Aorta (tissue), 5 donors: ENCODE measurements at regions not wholly inside any gene's neighbourhood (a gene's known extent, or its start where the extent isn't known, plus 50 kb on each side); places are given as distances from the start of the nearest gene placed in this dataset.

Source experiments
- ATAC-seq: fragments of 200-7000 bp; cut with Tn5 transposase; one replicate; pipeline ENCODE4 v1.9.1; 2022; ENCODE audit warnings: moderate library complexity; ENCODE audit not compliant: low FRiP score
- DNase-seq, 2 donors: peaks; one replicate each; pipeline ENCODE4 v3.0.0-alpha.2; 2020
- H3K27ac ChIP-seq, 2 donors: one replicate each; pipeline ENCODE4 v1.5.1; 2013; ENCODE audit warnings: low read length in 2 of 2, mild to moderate bottlenecking in 2 of 2, moderate library complexity in 2 of 2, control low read depth in 1 of 2, inconsistent platforms in 1 of 2, low read depth in 1 of 2
- H3K27me3 ChIP-seq, 2 donors: one replicate each; pipeline ENCODE4 v1.6.1; 2013; ENCODE audit warnings: control low read depth in 1 of 2, low read length in 1 of 2, mild to moderate bottlenecking in 1 of 2, moderate library complexity in 1 of 2; ENCODE audit not compliant: insufficient read depth in 2 of 2, control insufficient read depth in 1 of 2
- H3K36me3 ChIP-seq, 2 donors: one replicate each; pipeline ENCODE4 v1.6.1; 2013; ENCODE audit warnings: control low read depth in 1 of 2, low read length in 1 of 2, mild to moderate bottlenecking in 1 of 2; ENCODE audit not compliant: insufficient read depth in 2 of 2, control insufficient read depth in 1 of 2
- H3K4me1 ChIP-seq, 2 donors: one replicate each; pipeline ENCODE4 v1.6.1; 2013; ENCODE audit warnings: low read length in 2 of 2, control low read depth in 1 of 2, mild to moderate bottlenecking in 1 of 2, moderate library complexity in 1 of 2; ENCODE audit not compliant: insufficient read depth in 2 of 2, control insufficient read depth in 1 of 2
- H3K4me3 ChIP-seq, 2 donors: one replicate each; pipeline ENCODE4 v1.5.1; 2013; ENCODE audit warnings: low read length in 2 of 2, control low read depth in 1 of 2, mild to moderate bottlenecking in 1 of 2
- H3K9me3 ChIP-seq: one replicate; pipeline ENCODE4 v1.6.1; 2013; ENCODE audit warnings: mild to moderate bottlenecking, low read length; ENCODE audit not compliant: control insufficient read depth
- WGBS, 2 donors: extraction: QIAGEN DNeasy Blood & Tissue Kit; methylation state at CpG; one replicate each; pipeline ENCODE4 v1.1.7; 2013; 5-methylcytosine and 5-hydroxymethylcytosine counted together
- intact Hi-C, 2 donors: fragments of 100-400 bp; cut with DNase I; formaldehyde crosslinking; loops; one replicate each; pipeline versions ENCODE4 v1.14.2 to v1.15.0; 2022
- donor health status: healthy with polysubstance abuse.
- donor health status: Bipolar disorder and iron deficiency.
- donor health status: DM: no; HTN: no; CAD: no.
- donor health status: DM: no; HTN: no; CAD: no.
- donor health status: DM: yes; HTN: yes; CAD: no.

- Histone ChIP-seq H3K4me1 (no peaks in the 10 kb centered on the region), H3K4me3 (no peak overlapping the region), H3K36me3 (no peaks in the 10 kb centered on the region), H3K27ac (no peak overlapping the region), H3K9me3 (peaks cover under 1% of the 10 kb centered on the region), H3K27me3 (no peaks in the 10 kb centered on the region)
- DNase-seq, result no peak
- intact Hi-C loops, result no loop called here
- 32 to 78% methylated on average over 2 of the region's 2 CpGs for WGBS, 2 donors
- no peak for ATAC-seq
Measured at GRCh38 chr9:38213631-38214299, 144.7 kb upstream of the SHB start.

- Histone ChIP-seq H3K4me1 (no peaks in the 10 kb centered on the region), H3K4me3 (no peak overlapping the region), H3K27ac (no peak overlapping the region), H3K9me3 (peaks cover 2% of the 10 kb centered on the region), H3K27me3 (no peaks in the 10 kb centered on the region), H3K36me3 (no peaks in the 10 kb centered on the region)
- WGBS, 2 donors, result 55 to 74% methylated on average over 4 of the region's 4 CpGs
- no peak for DNase-seq
- ATAC-seq, result no peak
- intact Hi-C loops, result no loop called here
Measured at GRCh38 chr9:38212016-38212415, 143.0 kb upstream of the SHB start.

DNA sequence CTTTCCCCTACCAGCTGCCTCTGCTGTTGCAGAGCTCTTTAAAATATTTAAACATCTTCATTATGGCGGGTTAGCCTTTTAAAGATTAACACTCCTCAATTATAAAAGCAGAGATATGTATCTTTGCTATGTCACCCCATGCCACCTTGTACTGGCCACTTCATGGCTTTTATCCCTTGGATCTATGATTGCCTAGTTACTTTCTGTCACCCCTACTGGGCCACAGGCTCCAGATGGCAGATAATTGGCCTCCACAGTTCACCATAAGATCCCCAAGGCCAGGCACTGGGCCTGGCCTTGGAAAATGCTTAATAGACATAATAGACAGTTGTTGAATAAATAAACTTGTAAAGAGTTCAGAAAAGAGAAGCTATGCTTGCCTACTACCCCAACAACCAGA is 142.0 kb upstream of the SHB start:
- Histone ChIP-seq H3K27ac (no peak overlapping the region), H3K4me1 (no peaks in the 10 kb centered on the region), H3K36me3 (no peaks in the 10 kb centered on the region), H3K27me3 (no peaks in the 10 kb centered on the region), H3K9me3 (peaks cover 2% of the 10 kb centered on the region), H3K4me3 (no peak overlapping the region)
- 96 to 100% methylated on average over 1 of the region's 1 CpG for WGBS, 2 donors
- DNase-seq, result no peak
- intact Hi-C loops, result no loop called here
- no peak for ATAC-seq

DNA sequence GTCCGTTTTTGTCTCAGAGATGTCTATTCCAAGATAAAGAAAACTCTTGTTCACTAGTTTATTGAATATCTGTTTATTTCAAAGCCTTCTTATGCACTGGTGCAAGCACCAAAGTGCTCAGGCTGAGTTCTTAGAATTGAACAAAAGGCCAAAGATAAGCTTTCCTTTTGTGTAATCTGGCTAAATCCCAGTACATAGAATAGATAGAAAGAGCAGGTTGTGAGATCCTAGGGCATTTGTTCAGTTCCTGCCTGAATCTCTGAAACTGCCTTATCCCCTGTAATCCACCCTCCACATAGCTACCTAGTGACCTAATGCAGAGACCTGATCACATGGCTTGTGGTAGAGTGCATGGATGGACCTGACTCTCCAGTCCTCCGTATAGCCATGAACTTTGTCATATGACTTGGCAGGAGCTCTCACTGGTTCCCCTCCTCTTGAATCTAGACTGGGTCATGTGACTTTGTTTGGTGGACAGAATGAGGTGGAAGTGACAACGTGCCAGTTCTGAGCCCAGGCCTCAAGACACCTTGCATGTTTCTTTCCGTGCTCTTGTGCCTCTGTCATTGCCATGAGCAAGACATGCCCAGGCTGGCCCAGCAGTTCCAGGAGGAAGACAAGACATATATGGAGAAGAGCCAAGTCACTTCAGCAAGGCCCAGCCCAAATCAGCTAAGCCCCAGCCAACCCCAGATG is 139.3 kb upstream of the SHB start:
- ATAC-seq (no peak), DNase-seq (no peak)
- peaks cover 2% of the 10 kb centered on the region for H3K9me3 ChIP-seq
- no peaks in the 10 kb centered on the region for H3K27me3 ChIP-seq
- no peak overlapping the region for H3K4me3 ChIP-seq
- 80 to 87% methylated on average over 4 of the region's 4 CpGs for WGBS, 2 donors
- intact Hi-C loops, result no loop called here
- H3K36me3 ChIP-seq, result no peaks in the 10 kb centered on the region
- H3K4me1 ChIP-seq, result no peaks in the 10 kb centered on the region
- no peak overlapping the region for H3K27ac ChIP-seq

GRCh38 chr9:38207247-38207778 is 138.3 kb upstream of the SHB start:
- WGBS, 2 donors, result 65 to 75% methylated on average over 3 of the region's 3 CpGs
- no peaks in the 10 kb centered on the region for H3K36me3 ChIP-seq
- no peak overlapping the region for H3K4me3 ChIP-seq
- no peaks in the 10 kb centered on the region for H3K27me3 ChIP-seq
- H3K27ac ChIP-seq, result no peak overlapping the region
- intact Hi-C loops, result no loop called here
- peaks cover 2% of the 10 kb centered on the region for H3K9me3 ChIP-seq
- H3K4me1 ChIP-seq, result no peaks in the 10 kb centered on the region
- no peak for DNase-seq
- no peak for ATAC-seq

- ATAC-seq, result no peak
- intact Hi-C loops, result no loop called here
- no peaks in the 10 kb centered on the region for H3K4me1 ChIP-seq
Measured at GRCh38 chr9:38205279-38205678, 136.3 kb upstream of the SHB start.

GRCh38 chr9:38202336-38202938 is 133.4 kb upstream of the SHB start:
- ATAC-seq (no peak), DNase-seq (no peak)
- Histone ChIP-seq H3K4me1 (no peaks in the 10 kb centered on the region), H3K27ac (no peak overlapping the region), H3K4me3 (no peak overlapping the region), H3K9me3 (no peaks in the 10 kb centered on the region), H3K27me3 (no peaks in the 10 kb centered on the region), H3K36me3 (no peaks in the 10 kb centered on the region)
- intact Hi-C loops, result no loop called here
- WGBS, 2 donors, result 60 to 76% methylated on average over 7 of the region's 7 CpGs

More at GRCh38 chr9:38205279-38205678, 136.3 kb upstream of the SHB start:
- no peak overlapping the region for H3K4me3 ChIP-seq
- peaks cover 2% of the 10 kb centered on the region for H3K9me3 ChIP-seq
- H3K27me3 ChIP-seq, result no peaks in the 10 kb centered on the region
- no peak overlapping the region for H3K27ac ChIP-seq
- no peaks in the 10 kb centered on the region for H3K36me3 ChIP-seq
- no peak for DNase-seq

DNA sequence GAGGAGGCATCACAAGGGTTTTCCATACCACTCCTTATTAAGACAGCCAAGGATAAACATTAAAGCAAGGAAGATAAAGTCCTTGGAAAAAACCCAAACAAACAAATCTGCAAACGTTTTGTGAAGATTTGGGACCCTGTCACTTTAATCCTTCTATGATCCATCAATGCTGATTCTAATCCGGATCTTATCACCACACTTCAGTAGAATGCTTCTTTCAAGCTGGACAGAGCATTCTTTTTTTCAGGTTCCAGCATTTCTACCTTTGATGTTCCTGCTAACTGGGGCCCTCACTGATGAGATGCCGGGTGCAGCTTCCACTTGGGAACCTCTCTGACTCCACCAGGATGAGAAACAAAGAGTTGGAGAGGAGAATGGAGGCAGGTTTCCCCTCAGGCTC is 132.8 kb upstream of the SHB start:
- H3K36me3 ChIP-seq, result no peaks in the 10 kb centered on the region
- no peaks in the 10 kb centered on the region for H3K4me1 ChIP-seq
- H3K27me3 ChIP-seq, result no peaks in the 10 kb centered on the region
- no peak overlapping the region for H3K4me3 ChIP-seq
- intact Hi-C loops, result no loop called here
- DNase-seq, result no peak
- 46 to 61% methylated on average over 3 of the region's 3 CpGs for WGBS, 2 donors
- no peak for ATAC-seq
- no peaks in the 10 kb centered on the region for H3K9me3 ChIP-seq
- H3K27ac ChIP-seq, result no peak overlapping the region

DNA sequence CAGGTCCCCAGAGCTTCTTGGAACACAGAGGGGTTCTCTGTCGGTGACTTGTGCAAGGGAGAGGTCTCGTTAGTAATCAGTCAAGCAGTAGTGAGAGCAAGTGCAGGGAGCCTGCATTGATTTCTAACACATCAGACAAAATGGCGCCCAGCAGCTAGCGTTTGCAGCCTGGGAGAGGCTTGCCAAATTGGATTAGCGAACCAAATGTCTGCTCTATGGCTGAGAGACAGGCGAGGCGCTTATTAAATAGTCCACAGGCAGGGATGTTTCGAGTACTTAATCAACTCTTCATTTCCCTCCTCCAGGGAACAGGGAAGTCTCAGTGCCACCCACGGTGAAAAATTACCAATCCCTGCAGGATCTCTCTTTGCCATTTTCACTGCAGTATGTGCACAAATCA is 131.4 kb upstream of the SHB start:
- H3K27me3 ChIP-seq, result no peaks in the 10 kb centered on the region
- ATAC-seq (no peak), DNase-seq (no peak)
- intact Hi-C loops, result no loop called here
- no peaks in the 10 kb centered on the region for H3K36me3 ChIP-seq
- WGBS, 2 donors, result 86 to 87% methylated on average over 9 of the region's 9 CpGs
- H3K4me3 ChIP-seq, result no peak overlapping the region
- H3K4me1 ChIP-seq, result no peaks in the 10 kb centered on the region
- no peaks in the 10 kb centered on the region for H3K9me3 ChIP-seq
- no peak overlapping the region for H3K27ac ChIP-seq
